ENCODE measurements at regions not wholly inside any gene's neighbourhood (a gene's known extent, or its start where the extent isn't known, plus 50 kb on each side); places are given as distances from the start of the nearest gene placed in this dataset.
"Not testable (repeated sequence)": the region's sequence is repeated elsewhere in the genome, so short reads cannot be mapped to it uniquely, and the experiment has no call there.

DNA sequence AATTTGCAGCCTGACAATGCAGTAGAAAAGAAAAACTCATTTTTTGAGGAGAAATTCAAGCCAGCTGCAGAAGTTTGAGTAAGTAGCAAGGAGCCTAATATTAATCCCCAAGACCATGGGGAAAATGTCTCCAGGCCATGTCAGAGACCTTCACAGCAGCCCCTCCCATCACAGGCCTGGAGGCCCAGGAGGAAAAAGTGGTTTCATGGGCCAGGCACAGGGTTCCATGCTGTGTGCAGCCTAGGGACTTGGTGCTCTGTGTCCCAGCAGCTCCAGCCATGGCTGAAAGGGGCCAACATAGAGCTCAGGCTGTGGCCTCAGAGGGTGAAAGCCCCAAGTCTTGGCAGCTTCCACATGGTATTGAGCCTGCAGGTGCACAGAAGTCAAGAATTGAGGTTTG is 418.4 kb downstream of the HINT1 start:
- H3K4me3 ChIP-seq (ENCODE audit: low read depth in 1 of 2, low read length in 2 of 2); H3K9me3 ChIP-seq (ENCODE audit: control insufficient read depth in 1 of 2, low read length in 2 of 2); H3K9ac ChIP-seq (ENCODE audit: low read depth in 1 of 2, low read length in 2 of 2); H3K4me1 ChIP-seq (ENCODE audit: control insufficient read depth in 1 of 2, insufficient read depth in 2 of 2, low read length in 2 of 2); H3K36me3 ChIP-seq (ENCODE audit: control insufficient read depth in 1 of 2, insufficient read depth in 2 of 2, low read length in 2 of 2); H3K27me3 ChIP-seq (ENCODE audit: control insufficient read depth in 1 of 2, insufficient read depth in 2 of 2, low read length in 2 of 2); H3K27ac ChIP-seq (ENCODE audit: low read depth, low read length): not testable (repeated sequence)

DNA sequence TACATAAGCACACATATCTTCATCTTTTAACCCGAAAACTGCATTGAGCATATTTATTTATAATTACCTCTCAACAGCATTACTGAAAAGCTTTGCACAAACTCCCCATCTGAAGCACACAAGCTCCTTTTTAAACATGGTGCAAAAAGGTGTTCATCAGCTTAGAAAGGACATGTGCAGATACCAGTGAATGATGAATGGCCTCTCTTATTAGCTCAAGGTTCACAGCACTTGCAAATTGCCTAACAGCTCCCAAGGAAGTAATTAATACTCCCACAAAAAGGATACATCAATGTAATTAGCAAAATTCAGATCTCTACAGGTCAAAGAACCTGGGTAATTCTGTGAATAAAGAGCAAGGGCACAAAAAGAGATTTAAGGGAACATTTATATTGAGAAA is 422.0 kb downstream of the HINT1 start:
- H3K4me3 ChIP-seq (ENCODE audit: low read depth in 1 of 2, low read length in 2 of 2): no peak overlapping the region
- peaks cover 5 to 6% of the 10 kb centered on the region in 2 donors for H3K9me3 ChIP-seq (ENCODE audit: control insufficient read depth in 1 of 2, low read length in 2 of 2)
- no peak overlapping the region for H3K27ac ChIP-seq (ENCODE audit: low read depth, low read length)
- no peak overlapping the region for H3K9ac ChIP-seq (ENCODE audit: low read depth in 1 of 2, low read length in 2 of 2)
- H3K27me3 ChIP-seq (ENCODE audit: control insufficient read depth in 1 of 2, insufficient read depth in 2 of 2, low read length in 2 of 2): no peaks in the 10 kb centered on the region
- no peaks in the 10 kb centered on the region for H3K36me3 ChIP-seq (ENCODE audit: control insufficient read depth in 1 of 2, insufficient read depth in 2 of 2, low read length in 2 of 2)
- no peaks in the 10 kb centered on the region for H3K4me1 ChIP-seq (ENCODE audit: control insufficient read depth in 1 of 2, insufficient read depth in 2 of 2, low read length in 2 of 2)

DNA sequence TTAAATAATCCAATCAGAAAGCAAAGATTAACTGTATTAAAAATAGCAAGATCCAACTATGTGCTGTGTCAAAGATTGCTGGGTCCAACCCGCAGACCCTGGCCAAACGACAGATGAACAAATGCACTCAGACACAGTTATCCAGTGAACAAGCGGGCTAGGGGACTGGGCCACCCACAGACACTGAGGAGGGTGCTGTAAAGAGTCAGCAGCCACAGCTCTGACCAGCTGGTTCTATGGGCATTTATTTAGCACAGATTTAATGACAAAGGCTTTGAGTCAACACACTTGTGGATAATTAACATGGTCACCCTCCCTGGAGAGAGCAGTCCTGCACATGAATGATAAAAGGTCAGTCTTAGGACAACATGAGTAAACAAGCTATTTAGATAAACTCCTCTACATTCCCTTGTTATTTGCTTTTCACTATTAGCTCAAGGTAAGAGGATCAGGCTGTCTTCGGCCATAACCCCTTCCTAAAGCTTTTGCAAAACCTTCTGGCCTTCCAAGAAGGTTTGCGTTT is 424.9 kb downstream of the HINT1 start:
- Histone ChIP-seq H3K9me3 (ENCODE audit: control insufficient read depth in 1 of 2, low read length in 2 of 2) (peaks cover 5 to 6% of the 10 kb centered on the region in 2 donors), H3K9ac (ENCODE audit: low read depth in 1 of 2, low read length in 2 of 2) (no peak overlapping the region), H3K27me3 (ENCODE audit: control insufficient read depth in 1 of 2, insufficient read depth in 2 of 2, low read length in 2 of 2) (no peaks in the 10 kb centered on the region), H3K36me3 (ENCODE audit: control insufficient read depth in 1 of 2, insufficient read depth in 2 of 2, low read length in 2 of 2) (no peaks in the 10 kb centered on the region), H3K4me1 (ENCODE audit: control insufficient read depth in 1 of 2, insufficient read depth in 2 of 2, low read length in 2 of 2) (no peaks in the 10 kb centered on the region), H3K4me3 (ENCODE audit: low read depth in 1 of 2, low read length in 2 of 2) (no peak overlapping the region), H3K27ac (ENCODE audit: low read depth, low read length) (no peak overlapping the region)

GRCh38 chr5:130731839-130732238 is 433.2 kb downstream of the HINT1 start:
- H3K9me3 ChIP-seq (ENCODE audit: control insufficient read depth in 1 of 2, low read length in 2 of 2): peaks cover 0 to 5% of the 10 kb centered on the region in 2 donors
- H3K9ac ChIP-seq (ENCODE audit: low read depth in 1 of 2, low read length in 2 of 2): no peak overlapping the region
- no peak overlapping the region for H3K4me3 ChIP-seq (ENCODE audit: low read depth in 1 of 2, low read length in 2 of 2)
- no peak overlapping the region for H3K27ac ChIP-seq (ENCODE audit: low read depth, low read length)
- no peaks in the 10 kb centered on the region for H3K36me3 ChIP-seq (ENCODE audit: control insufficient read depth in 1 of 2, insufficient read depth in 2 of 2, low read length in 2 of 2)
- H3K27me3 ChIP-seq (ENCODE audit: control insufficient read depth in 1 of 2, insufficient read depth in 2 of 2, low read length in 2 of 2): no peaks in the 10 kb centered on the region
- H3K4me1 ChIP-seq (ENCODE audit: control insufficient read depth in 1 of 2, insufficient read depth in 2 of 2, low read length in 2 of 2): no peaks in the 10 kb centered on the region

DNA sequence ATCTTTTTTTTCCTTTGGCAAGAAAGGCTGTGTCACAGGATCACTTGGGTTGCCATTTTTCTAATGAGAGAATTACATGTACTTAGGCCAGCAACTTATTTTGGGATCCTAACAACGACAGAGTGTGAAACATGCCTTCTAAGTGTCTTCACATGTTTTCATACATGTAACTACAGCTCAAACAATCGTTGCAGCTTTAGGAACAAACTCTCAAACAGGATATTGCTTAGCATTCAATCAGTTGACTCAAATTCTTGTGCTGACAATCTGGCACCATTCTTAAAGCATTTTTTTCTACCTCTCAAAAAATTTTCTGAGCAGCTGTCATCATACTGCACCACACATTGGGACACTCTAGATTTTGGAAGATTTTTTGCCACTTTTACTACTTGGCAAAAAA is 435.5 kb downstream of the HINT1 start:
- H3K27ac ChIP-seq (ENCODE audit: low read depth, low read length): no peak overlapping the region
- H3K27me3 ChIP-seq (ENCODE audit: control insufficient read depth in 1 of 2, insufficient read depth in 2 of 2, low read length in 2 of 2): no peaks in the 10 kb centered on the region
- no peak overlapping the region for H3K4me3 ChIP-seq (ENCODE audit: low read depth in 1 of 2, low read length in 2 of 2)
- no peak overlapping the region for H3K9ac ChIP-seq (ENCODE audit: low read depth in 1 of 2, low read length in 2 of 2)
- no peaks in the 10 kb centered on the region for H3K36me3 ChIP-seq (ENCODE audit: control insufficient read depth in 1 of 2, insufficient read depth in 2 of 2, low read length in 2 of 2)
- peaks cover 0 to 5% of the 10 kb centered on the region in 2 donors for H3K9me3 ChIP-seq (ENCODE audit: control insufficient read depth in 1 of 2, low read length in 2 of 2)
- H3K4me1 ChIP-seq (ENCODE audit: control insufficient read depth in 1 of 2, insufficient read depth in 2 of 2, low read length in 2 of 2): no peaks in the 10 kb centered on the region

GRCh38 chr5:130727830-130728229 is 437.2 kb downstream of the HINT1 start:
- Histone ChIP-seq H3K9me3 (ENCODE audit: control insufficient read depth in 1 of 2, low read length in 2 of 2) (peaks cover 0 to 5% of the 10 kb centered on the region in 2 donors), H3K9ac (ENCODE audit: low read depth in 1 of 2, low read length in 2 of 2) (no peak overlapping the region), H3K27me3 (ENCODE audit: control insufficient read depth in 1 of 2, insufficient read depth in 2 of 2, low read length in 2 of 2) (no peaks in the 10 kb centered on the region), H3K4me3 (ENCODE audit: low read depth in 1 of 2, low read length in 2 of 2) (no peak overlapping the region), H3K27ac (ENCODE audit: low read depth, low read length) (no peak overlapping the region), H3K4me1 (ENCODE audit: control insufficient read depth in 1 of 2, insufficient read depth in 2 of 2, low read length in 2 of 2) (no peaks in the 10 kb centered on the region), H3K36me3 (ENCODE audit: control insufficient read depth in 1 of 2, insufficient read depth in 2 of 2, low read length in 2 of 2) (no peaks in the 10 kb centered on the region)

DNA sequence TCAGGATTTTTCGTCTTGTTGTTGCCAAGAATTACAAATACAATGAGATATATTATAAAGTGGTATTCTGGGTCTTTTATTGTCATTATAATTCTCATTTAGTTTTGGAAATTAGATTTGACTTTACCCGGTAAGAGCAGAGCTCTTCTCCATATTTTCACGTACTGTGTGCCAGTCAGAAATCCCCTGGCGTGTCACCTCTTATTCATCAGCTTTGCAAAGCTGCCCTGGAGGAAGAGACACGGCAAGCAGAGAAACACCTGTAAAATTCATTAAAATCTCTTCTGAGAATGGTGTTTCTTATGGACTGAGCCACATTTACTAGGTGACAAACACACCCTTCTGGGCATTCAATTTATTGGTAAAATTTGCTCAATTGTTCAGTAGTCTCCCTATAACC is 440.4 kb downstream of the HINT1 start:
- Histone ChIP-seq H3K27ac (ENCODE audit: low read depth, low read length) (no peak overlapping the region), H3K4me3 (ENCODE audit: low read depth in 1 of 2, low read length in 2 of 2) (no peak overlapping the region), H3K4me1 (ENCODE audit: control insufficient read depth in 1 of 2, insufficient read depth in 2 of 2, low read length in 2 of 2) (no peaks in the 10 kb centered on the region), H3K27me3 (ENCODE audit: control insufficient read depth in 1 of 2, insufficient read depth in 2 of 2, low read length in 2 of 2) (no peaks in the 10 kb centered on the region), H3K36me3 (ENCODE audit: control insufficient read depth in 1 of 2, insufficient read depth in 2 of 2, low read length in 2 of 2) (no peaks in the 10 kb centered on the region), H3K9ac (ENCODE audit: low read depth in 1 of 2, low read length in 2 of 2) (no peak overlapping the region), H3K9me3 (ENCODE audit: control insufficient read depth in 1 of 2, low read length in 2 of 2) (no peaks in the 10 kb centered on the region)

GRCh38 chr5:130720355-130720754 is 444.7 kb downstream of the HINT1 start:
- H3K9me3 ChIP-seq (ENCODE audit: control insufficient read depth in 1 of 2, low read length in 2 of 2): no peaks in the 10 kb centered on the region
- H3K4me1 ChIP-seq (ENCODE audit: control insufficient read depth in 1 of 2, insufficient read depth in 2 of 2, low read length in 2 of 2): no peaks in the 10 kb centered on the region
- no peak overlapping the region for H3K9ac ChIP-seq (ENCODE audit: low read depth in 1 of 2, low read length in 2 of 2)
- H3K27me3 ChIP-seq (ENCODE audit: control insufficient read depth in 1 of 2, insufficient read depth in 2 of 2, low read length in 2 of 2): no peaks in the 10 kb centered on the region
- H3K27ac ChIP-seq (ENCODE audit: low read depth, low read length): no peak overlapping the region
- H3K4me3 ChIP-seq (ENCODE audit: low read depth in 1 of 2, low read length in 2 of 2): no peak overlapping the region
- H3K36me3 ChIP-seq (ENCODE audit: control insufficient read depth in 1 of 2, insufficient read depth in 2 of 2, low read length in 2 of 2): no peaks in the 10 kb centered on the region

DNA sequence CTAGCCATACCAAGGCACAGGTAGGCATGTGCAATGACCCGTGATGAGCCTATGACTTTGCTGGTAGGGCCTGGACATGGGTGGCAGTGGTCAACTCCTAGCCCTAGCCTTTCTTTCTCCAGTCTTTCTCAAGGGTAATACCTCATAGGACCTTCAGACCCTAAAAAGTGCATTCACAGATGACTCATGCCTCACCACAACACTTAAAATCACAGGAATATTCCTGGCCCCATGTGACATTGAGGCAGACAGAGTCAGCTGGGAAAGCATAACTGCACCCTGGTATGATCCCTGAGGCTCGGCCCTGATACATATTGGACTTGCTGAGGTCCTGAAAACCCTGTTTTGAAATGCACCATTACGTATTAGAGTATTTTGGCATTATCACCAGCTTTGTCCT is 449.5 kb downstream of the HINT1 start:
- H3K36me3 ChIP-seq (ENCODE audit: control insufficient read depth in 1 of 2, insufficient read depth in 2 of 2, low read length in 2 of 2): no peaks in the 10 kb centered on the region
- H3K9me3 ChIP-seq (ENCODE audit: control insufficient read depth in 1 of 2, low read length in 2 of 2): no peaks in the 10 kb centered on the region
- no peak overlapping the region for H3K9ac ChIP-seq (ENCODE audit: low read depth in 1 of 2, low read length in 2 of 2)
- H3K27ac ChIP-seq (ENCODE audit: low read depth, low read length): no peak overlapping the region
- H3K4me3 ChIP-seq (ENCODE audit: low read depth in 1 of 2, low read length in 2 of 2): no peak overlapping the region
- H3K27me3 ChIP-seq (ENCODE audit: control insufficient read depth in 1 of 2, insufficient read depth in 2 of 2, low read length in 2 of 2): no peaks in the 10 kb centered on the region
- H3K4me1 ChIP-seq (ENCODE audit: control insufficient read depth in 1 of 2, insufficient read depth in 2 of 2, low read length in 2 of 2): no peaks in the 10 kb centered on the region

DNA sequence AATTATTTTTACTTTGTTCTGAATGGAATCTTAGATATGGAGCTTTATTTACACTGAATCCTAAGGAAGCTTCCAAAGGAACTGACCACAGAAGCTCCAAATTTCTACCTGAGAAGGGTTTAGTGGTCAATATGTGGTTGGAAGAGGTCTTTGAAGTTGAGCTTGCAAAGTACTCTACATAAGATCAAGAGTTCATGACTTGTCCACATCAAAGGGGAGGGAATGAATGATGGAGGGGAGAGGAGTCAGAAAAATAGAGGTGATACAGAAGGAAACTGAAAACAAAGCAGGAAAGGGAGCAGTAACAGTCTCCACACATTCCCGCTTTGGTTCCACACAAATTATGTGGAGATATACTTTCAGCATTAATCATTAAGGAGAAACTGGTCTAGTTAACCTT is 450.9 kb downstream of the HINT1 start:
- Histone ChIP-seq H3K27ac (ENCODE audit: low read depth, low read length) (no peak overlapping the region), H3K4me1 (ENCODE audit: control insufficient read depth in 1 of 2, insufficient read depth in 2 of 2, low read length in 2 of 2) (no peaks in the 10 kb centered on the region), H3K9me3 (ENCODE audit: control insufficient read depth in 1 of 2, low read length in 2 of 2) (no peaks in the 10 kb centered on the region), H3K4me3 (ENCODE audit: low read depth in 1 of 2, low read length in 2 of 2) (no peak overlapping the region), H3K36me3 (ENCODE audit: control insufficient read depth in 1 of 2, insufficient read depth in 2 of 2, low read length in 2 of 2) (no peaks in the 10 kb centered on the region), H3K27me3 (ENCODE audit: control insufficient read depth in 1 of 2, insufficient read depth in 2 of 2, low read length in 2 of 2) (no peaks in the 10 kb centered on the region), H3K9ac (ENCODE audit: low read depth in 1 of 2, low read length in 2 of 2) (no peak overlapping the region)

DNA sequence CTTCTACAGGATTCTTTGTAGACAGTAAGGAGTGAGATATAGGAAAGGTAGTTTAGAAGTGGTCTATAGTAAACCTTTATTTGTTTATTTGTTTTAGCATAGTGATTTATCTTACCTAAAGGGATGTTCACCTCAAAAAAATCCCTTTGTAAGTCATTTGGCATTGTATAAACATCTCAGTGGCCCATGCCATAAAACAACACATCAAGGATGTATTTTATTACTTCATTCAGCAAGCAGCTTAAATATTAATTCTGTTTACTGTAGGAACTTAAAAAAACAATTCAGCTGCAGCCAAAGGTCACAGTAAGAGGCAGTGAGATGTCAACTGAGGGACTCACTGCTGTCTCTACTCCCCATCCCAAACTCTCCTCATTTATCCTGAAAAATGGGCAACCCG is 452.7 kb downstream of the HINT1 start:
- no peak overlapping the region for H3K9ac ChIP-seq (ENCODE audit: low read depth in 1 of 2, low read length in 2 of 2)
- H3K4me1 ChIP-seq (ENCODE audit: control insufficient read depth in 1 of 2, insufficient read depth in 2 of 2, low read length in 2 of 2): no peaks in the 10 kb centered on the region
- no peak overlapping the region for H3K27ac ChIP-seq (ENCODE audit: low read depth, low read length)
- H3K9me3 ChIP-seq (ENCODE audit: control insufficient read depth in 1 of 2, low read length in 2 of 2): no peaks in the 10 kb centered on the region
- H3K4me3 ChIP-seq (ENCODE audit: low read depth in 1 of 2, low read length in 2 of 2): no peak overlapping the region
- H3K27me3 ChIP-seq (ENCODE audit: control insufficient read depth in 1 of 2, insufficient read depth in 2 of 2, low read length in 2 of 2): no peaks in the 10 kb centered on the region
- no peaks in the 10 kb centered on the region for H3K36me3 ChIP-seq (ENCODE audit: control insufficient read depth in 1 of 2, insufficient read depth in 2 of 2, low read length in 2 of 2)
